KMS-11 (cell line): ENCODE measurements at regions not wholly inside any gene's neighbourhood (a gene's known extent, or its start where the extent isn't known, plus 50 kb on each side); places are given as distances from the start of the nearest gene placed in this dataset.

ENCODE experiments used
- H2AFZ ChIP-seq: fragments of 200-600 bp; sonication (generic); 2 replicates; pipeline ENCODE4 v1.6.1; 2016; ENCODE audit warnings: antibody characterized with exemption, mixed run types, low read depth
- H3K27ac ChIP-seq: fragments of 200-600 bp; sonication (generic); 2 replicates; pipeline ENCODE4 v1.6.1; 2016; ENCODE audit warnings: mild to moderate bottlenecking, mixed run types
- H3K27me3 ChIP-seq: fragments of 200-600 bp; sonication (generic); 2 replicates; pipeline ENCODE4 v1.6.1; 2017; ENCODE audit warnings: mild to moderate bottlenecking, low read depth, mixed run types, moderate library complexity; ENCODE audit not compliant: insufficient read depth
- H3K36me3 ChIP-seq: fragments of 200-600 bp; sonication (generic); 2 replicates; pipeline ENCODE4 v1.6.1; 2017; ENCODE audit warnings: mild to moderate bottlenecking, mixed run types; ENCODE audit not compliant: insufficient read depth
- H3K4me1 ChIP-seq: fragments of 200-600 bp; sonication (generic); 2 replicates; pipeline ENCODE4 v1.6.1; 2016; ENCODE audit warnings: mild to moderate bottlenecking, low read depth, mixed run types; ENCODE audit not compliant: poor library complexity, severe bottlenecking
- H3K4me2 ChIP-seq: fragments of 200-600 bp; sonication (generic); 2 replicates; pipeline ENCODE4 v1.7.0; 2016; ENCODE audit warnings: mild to moderate bottlenecking, mixed run types
- H3K4me3 ChIP-seq: fragments of 200-600 bp; sonication (generic); IDR thresholded peaks from 2 replicates; pipeline ENCODE4 v1.6.1; 2017; ENCODE audit warnings: low read depth, low read length, mixed read lengths; ENCODE audit not compliant: insufficient read depth
- H3K79me2 ChIP-seq: fragments of 200-600 bp; sonication (generic); 2 replicates; pipeline ENCODE4 v1.6.1; 2016; ENCODE audit warnings: low read depth, mixed run types; ENCODE audit not compliant: insufficient read depth
- H3K9ac ChIP-seq: fragments of 200-600 bp; sonication (generic); 2 replicates; pipeline ENCODE4 v1.6.1; 2016; ENCODE audit warnings: mild to moderate bottlenecking, mixed run types
- H4K20me1 ChIP-seq: fragments of 200-600 bp; sonication (generic); 2 replicates; pipeline ENCODE4 v1.6.1; 2016; ENCODE audit warnings: mild to moderate bottlenecking, mixed run types; ENCODE audit not compliant: insufficient read depth
- CTCF ChIP-seq: fragments of 200-600 bp; sonication (generic); conservative IDR thresholded peaks from 2 replicates; pipeline ENCODE4 v1.6.1; 2017; ENCODE audit warnings: low read depth, mild to moderate bottlenecking, antibody characterized with exemption, low read length, moderate library complexity, mixed read lengths

GRCh38 chr2:180705551-180705950, 274.9 kb upstream of the UBE2E3 start:
- no peaks in the 10 kb centered on the region for H3K27me3 ChIP-seq
- H3K36me3 ChIP-seq: no peaks in the 10 kb centered on the region
- H3K27ac ChIP-seq: no peak overlapping the region
- H3K9ac ChIP-seq: no peak overlapping the region
- H3K4me2 ChIP-seq: no peak overlapping the region
- H2AFZ ChIP-seq: no peak overlapping the region
- H3K79me2 ChIP-seq: no peaks in the 10 kb centered on the region
- H3K4me1 ChIP-seq: no peaks in the 10 kb centered on the region
- TF ChIP-seq CTCF: no peak
- 0 out of 2 replicates have a peak, but pooled peaks cover 6% of the 10 kb centered on the region for H4K20me1 ChIP-seq
- no peak overlapping the region for H3K4me3 ChIP-seq

- no peaks in the 10 kb centered on the region for H3K36me3 ChIP-seq
- H3K27me3 ChIP-seq: no peaks in the 10 kb centered on the region
- TF ChIP-seq CTCF: no peak
- no peaks in the 10 kb centered on the region for H3K79me2 ChIP-seq
- 0 out of 2 replicates have a peak, but pooled peaks cover 6% of the 10 kb centered on the region for H4K20me1 ChIP-seq
- H3K4me3 ChIP-seq: no peak overlapping the region
- no peak overlapping the region for H3K27ac ChIP-seq
- no peak overlapping the region for H2AFZ ChIP-seq
- H3K9ac ChIP-seq: no peak overlapping the region
- no peaks in the 10 kb centered on the region for H3K4me1 ChIP-seq
- no peak overlapping the region for H3K4me2 ChIP-seq
Observed at GRCh38 chr2:180705122-180705521, 275.3 kb upstream of the UBE2E3 start.

GRCh38 chr2:180699657-180700361, 280.6 kb upstream of the UBE2E3 start:
- H2AFZ ChIP-seq: no peak overlapping the region
- no peak overlapping the region for H3K27ac ChIP-seq
- H3K4me3 ChIP-seq: no peak overlapping the region
- no peaks in the 10 kb centered on the region for H3K4me1 ChIP-seq
- no peaks in the 10 kb centered on the region for H3K36me3 ChIP-seq
- H3K27me3 ChIP-seq: no peaks in the 10 kb centered on the region
- H4K20me1 ChIP-seq: 0 out of 2 replicates have a peak, but pooled peaks cover 6% of the 10 kb centered on the region
- H3K4me2 ChIP-seq: no peak overlapping the region
- TF ChIP-seq CTCF: no peak
- H3K79me2 ChIP-seq: no peaks in the 10 kb centered on the region
- no peak overlapping the region for H3K9ac ChIP-seq

GRCh38 chr2:180698668-180699067, 281.7 kb upstream of the UBE2E3 start:
- no peak overlapping the region for H3K27ac ChIP-seq
- no peak overlapping the region for H3K9ac ChIP-seq
- H3K4me2 ChIP-seq: no peak overlapping the region
- no peak overlapping the region for H2AFZ ChIP-seq
- no peak overlapping the region for H3K4me3 ChIP-seq
- no peaks in the 10 kb centered on the region for H3K27me3 ChIP-seq
- no peaks in the 10 kb centered on the region for H3K79me2 ChIP-seq
- no peaks in the 10 kb centered on the region for H3K36me3 ChIP-seq
- H3K4me1 ChIP-seq: no peaks in the 10 kb centered on the region
- 0 out of 2 replicates have a peak, but pooled peaks cover 6% of the 10 kb centered on the region for H4K20me1 ChIP-seq
- TF ChIP-seq CTCF: no peak
